Panc1 (cell line): ENCODE measurements at regions not wholly inside any gene's neighbourhood (a gene's known extent, or its start where the extent isn't known, plus 50 kb on each side); places are given as distances from the start of the nearest gene placed in this dataset.

Experiments used
- ATAC-seq: fragments of 200-7000 bp; cut with Tn5 transposase; 2 replicates; pipeline ENCODE4 v1.9.1; 2020; ENCODE audit warnings: mild to moderate bottlenecking, moderate library complexity
- BruUV-seq: library from RNA; stranded (reverse); fragments of 400-500 nt; replicated peaks from 2 replicates; lab custom pipeline; 2021; lab: Mats Ljungman, UMichigan
- CTCF ChIA-PET: fragments of 300-600 bp; sonication (Branson Sonifier 250); formaldehyde crosslinking; loops from one replicate; lab custom pipeline; 2022; ENCODE audit warnings: antibody characterized with exemption; lab: Charles Lee
- POLR2A ChIA-PET: fragments of 300-600 bp; sonication (Branson Sonifier 250); formaldehyde crosslinking; loops from one replicate; lab custom pipeline; 2022; ENCODE audit warnings: antibody characterized with exemption; lab: Charles Lee
- DNase-seq: peaks from one replicate; pipeline ENCODE4 v3.0.0-alpha.2; 2010; ENCODE audit warnings: low read depth, low spot score
- H3K27ac ChIP-seq: 2 replicates; pipeline ENCODE4 v1.5.1; 2011; ENCODE audit warnings: mild to moderate bottlenecking, low read length, inconsistent platforms
- H3K27me3 ChIP-seq: fragments of 200-500 bp; sonication (Bioruptor generic); 2 replicates; pipeline ENCODE4 v1.6.0; 2014; ENCODE audit warnings: low read length, inconsistent platforms; ENCODE audit not compliant: control insufficient read depth, insufficient read depth
- H3K36me3 ChIP-seq: fragments of 200-500 bp; sonication (Bioruptor generic); 2 replicates; pipeline ENCODE4 v1.5.1; 2014; ENCODE audit warnings: inconsistent platforms, mild to moderate bottlenecking, low read length, moderate library complexity; ENCODE audit not compliant: control insufficient read depth, insufficient read depth
- H3K4me1 ChIP-seq: 2 replicates; pipeline ENCODE4 v1.5.1; 2011; ENCODE audit warnings: inconsistent platforms, mild to moderate bottlenecking, low read length, moderate library complexity; ENCODE audit not compliant: control insufficient read depth, insufficient read depth
- H3K4me3 ChIP-seq, 2 experiments: 2 replicates each; pipeline ENCODE4 v1.5.1; 2011 to 2012; ENCODE audit warnings: low read depth in 2 of 2, low read length in 2 of 2, mild to moderate bottlenecking in 2 of 2, inconsistent platforms in 1 of 2, moderate library complexity in 1 of 2
- H3K9me3 ChIP-seq: fragments of 200-500 bp; sonication (Bioruptor generic); 2 replicates; pipeline ENCODE4 v1.5.1; 2014; ENCODE audit warnings: low read depth, mild to moderate bottlenecking, inconsistent platforms, low read length, moderate library complexity; ENCODE audit not compliant: control insufficient read depth, insufficient read depth
- POLR2AphosphoS5 ChIP-seq: IDR thresholded peaks from 2 replicates; pipeline ENCODE4 v1.6.1; 2012; ENCODE audit warnings: mild to moderate bottlenecking, low read depth, low read length, moderate library complexity
- SIN3A ChIP-seq: IDR thresholded peaks from 2 replicates; pipeline ENCODE4 v1.6.1; 2012; ENCODE audit warnings: low read depth, mild to moderate bottlenecking, low read length, moderate library complexity, borderline replicate concordance; ENCODE audit not compliant: insufficient read depth
- TCF7L2 ChIP-seq: IDR thresholded peaks from 2 replicates; pipeline ENCODE4 v1.6.1; 2011; ENCODE audit warnings: mild to moderate bottlenecking, low read depth, low read length, inconsistent platforms
- in situ Hi-C: cut with HindIII; loops from 2 replicates; pipeline ENCODE4 v1.10.0; 2016; ENCODE audit warnings: low sequenced_read_pairs, low pct_unique_long_range_greater_than_20kb
- intact Hi-C: fragments of 100-400 bp; cut with micrococcal nuclease; formaldehyde crosslinking; loops from one replicate; pipeline ENCODE4 v1.10.0; 2022; ENCODE audit not compliant: unreplicated experiment
- TF ChIP-seq, protein P1 (sequence below), 2 experiments: IDR thresholded peaks; 2 replicates each; pipeline ENCODE4 v1.6.1; 2011 to 2012; ENCODE audit warnings: low read depth in 2 of 2, control low read depth in 1 of 2, low read length in 1 of 2, mild to moderate bottlenecking in 1 of 2, moderate library complexity in 1 of 2; ENCODE audit not compliant: insufficient read depth in 1 of 2
- TF ChIP-seq, protein P2 (sequence below): fragments of 450-650 bp; IDR thresholded peaks from 2 replicates; pipeline ENCODE4 v1.5.1; 2017; ENCODE audit warnings: mild to moderate bottlenecking

DNA sequence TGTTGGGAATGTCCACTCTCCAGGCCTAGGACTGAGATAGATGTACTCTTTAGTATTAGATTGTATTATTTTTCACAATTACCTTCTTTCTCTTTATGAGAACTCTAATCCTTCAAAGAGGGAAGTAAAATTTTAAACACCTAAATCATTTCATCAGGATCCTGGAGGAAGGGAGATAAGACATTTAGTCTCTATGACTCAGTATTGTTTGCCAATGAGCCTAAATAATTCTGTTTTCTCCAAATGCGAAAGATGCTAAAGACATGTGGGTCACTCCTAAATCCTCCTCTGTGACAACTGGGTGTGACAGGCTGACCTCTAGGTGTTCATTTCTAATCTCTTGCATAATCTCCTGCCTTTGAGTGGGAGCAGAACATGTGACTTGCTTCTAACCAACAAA lies 1736.6 kb upstream of the MIR17HG start:
- BruUV-seq: no TSS peak
- no peaks in the 10 kb centered on the region for H3K9me3 ChIP-seq
- POLR2A ChIA-PET: no interaction called here
- CTCF ChIA-PET: no interaction called here
- DNase-seq: no peak
- ATAC-seq: no peak
- H3K27me3 ChIP-seq: no peaks in the 10 kb centered on the region
- in situ Hi-C loops (no loop called here), intact Hi-C loops (no loop called here)
- H3K27ac ChIP-seq: no peak overlapping the region
- TF ChIP-seq POLR2AphosphoS5 (no peak), SIN3A (no peak), TCF7L2 (no peak)
- TF ChIP-seq, protein P1, sequence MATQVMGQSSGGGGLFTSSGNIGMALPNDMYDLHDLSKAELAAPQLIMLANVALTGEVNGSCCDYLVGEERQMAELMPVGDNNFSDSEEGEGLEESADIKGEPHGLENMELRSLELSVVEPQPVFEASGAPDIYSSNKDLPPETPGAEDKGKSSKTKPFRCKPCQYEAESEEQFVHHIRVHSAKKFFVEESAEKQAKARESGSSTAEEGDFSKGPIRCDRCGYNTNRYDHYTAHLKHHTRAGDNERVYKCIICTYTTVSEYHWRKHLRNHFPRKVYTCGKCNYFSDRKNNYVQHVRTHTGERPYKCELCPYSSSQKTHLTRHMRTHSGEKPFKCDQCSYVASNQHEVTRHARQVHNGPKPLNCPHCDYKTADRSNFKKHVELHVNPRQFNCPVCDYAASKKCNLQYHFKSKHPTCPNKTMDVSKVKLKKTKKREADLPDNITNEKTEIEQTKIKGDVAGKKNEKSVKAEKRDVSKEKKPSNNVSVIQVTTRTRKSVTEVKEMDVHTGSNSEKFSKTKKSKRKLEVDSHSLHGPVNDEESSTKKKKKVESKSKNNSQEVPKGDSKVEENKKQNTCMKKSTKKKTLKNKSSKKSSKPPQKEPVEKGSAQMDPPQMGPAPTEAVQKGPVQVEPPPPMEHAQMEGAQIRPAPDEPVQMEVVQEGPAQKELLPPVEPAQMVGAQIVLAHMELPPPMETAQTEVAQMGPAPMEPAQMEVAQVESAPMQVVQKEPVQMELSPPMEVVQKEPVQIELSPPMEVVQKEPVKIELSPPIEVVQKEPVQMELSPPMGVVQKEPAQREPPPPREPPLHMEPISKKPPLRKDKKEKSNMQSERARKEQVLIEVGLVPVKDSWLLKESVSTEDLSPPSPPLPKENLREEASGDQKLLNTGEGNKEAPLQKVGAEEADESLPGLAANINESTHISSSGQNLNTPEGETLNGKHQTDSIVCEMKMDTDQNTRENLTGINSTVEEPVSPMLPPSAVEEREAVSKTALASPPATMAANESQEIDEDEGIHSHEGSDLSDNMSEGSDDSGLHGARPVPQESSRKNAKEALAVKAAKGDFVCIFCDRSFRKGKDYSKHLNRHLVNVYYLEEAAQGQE (IDR thresholded peaks at IDR 0.05; ENCODE audit: insufficient read depth in 1 of 2, low read depth in 2 of 2, low read length in 1 of 2): no peak
- TF ChIP-seq, protein P2, sequence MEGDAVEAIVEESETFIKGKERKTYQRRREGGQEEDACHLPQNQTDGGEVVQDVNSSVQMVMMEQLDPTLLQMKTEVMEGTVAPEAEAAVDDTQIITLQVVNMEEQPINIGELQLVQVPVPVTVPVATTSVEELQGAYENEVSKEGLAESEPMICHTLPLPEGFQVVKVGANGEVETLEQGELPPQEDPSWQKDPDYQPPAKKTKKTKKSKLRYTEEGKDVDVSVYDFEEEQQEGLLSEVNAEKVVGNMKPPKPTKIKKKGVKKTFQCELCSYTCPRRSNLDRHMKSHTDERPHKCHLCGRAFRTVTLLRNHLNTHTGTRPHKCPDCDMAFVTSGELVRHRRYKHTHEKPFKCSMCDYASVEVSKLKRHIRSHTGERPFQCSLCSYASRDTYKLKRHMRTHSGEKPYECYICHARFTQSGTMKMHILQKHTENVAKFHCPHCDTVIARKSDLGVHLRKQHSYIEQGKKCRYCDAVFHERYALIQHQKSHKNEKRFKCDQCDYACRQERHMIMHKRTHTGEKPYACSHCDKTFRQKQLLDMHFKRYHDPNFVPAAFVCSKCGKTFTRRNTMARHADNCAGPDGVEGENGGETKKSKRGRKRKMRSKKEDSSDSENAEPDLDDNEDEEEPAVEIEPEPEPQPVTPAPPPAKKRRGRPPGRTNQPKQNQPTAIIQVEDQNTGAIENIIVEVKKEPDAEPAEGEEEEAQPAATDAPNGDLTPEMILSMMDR: no peak
- no peaks in the 10 kb centered on the region for H3K4me1 ChIP-seq
- H3K36me3 ChIP-seq: no peaks in the 10 kb centered on the region
- no peak overlapping the region for H3K4me3 ChIP-seq

DNA sequence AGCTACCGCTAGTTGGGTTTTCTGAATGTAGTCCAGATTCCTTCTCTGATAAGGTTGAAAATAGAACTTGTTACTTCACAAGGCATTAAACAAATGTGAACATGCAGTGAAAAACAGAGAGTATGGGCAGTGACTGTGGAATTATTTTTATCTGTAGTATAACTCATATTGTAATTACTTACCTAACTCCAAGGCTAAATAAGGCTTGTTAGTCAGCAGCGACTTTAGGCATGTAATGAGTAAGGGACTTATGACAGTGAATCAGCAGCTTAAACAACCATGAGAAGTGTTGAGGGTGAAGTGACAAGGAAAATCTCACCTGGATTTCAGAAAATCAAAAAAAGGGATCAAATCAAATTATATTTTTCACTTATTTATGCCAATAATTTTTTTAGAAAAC lies 1719.5 kb upstream of the MIR17HG start:
- in situ Hi-C loops: no loop called here
- H3K36me3 ChIP-seq: no peaks in the 10 kb centered on the region
- H3K4me3 ChIP-seq: no peak overlapping the region
- ATAC-seq: no peak
- H3K9me3 ChIP-seq: no peaks in the 10 kb centered on the region
- peak; percentile 17 for DNase-seq
- no TSS peak for BruUV-seq
- no peaks in the 10 kb centered on the region for H3K4me1 ChIP-seq
- intact Hi-C loops: no loop called here
- no peak for TF ChIP-seq TCF7L2
- TF ChIP-seq, protein P1 (IDR thresholded peaks at IDR 0.05; ENCODE audit: insufficient read depth in 1 of 2, low read depth in 2 of 2, low read length in 1 of 2): no peak
- TF ChIP-seq, protein P2: no peak
- POLR2A ChIA-PET: no interaction called here
- H3K27ac ChIP-seq: no peak overlapping the region
- CTCF ChIA-PET: no interaction called here
- no peaks in the 10 kb centered on the region for H3K27me3 ChIP-seq
